ENCODE measurements at regions not wholly inside any gene's neighbourhood (a gene's known extent, or its start where the extent isn't known, plus 50 kb on each side); places are given as distances from the start of the nearest gene placed in this dataset.

GRCh38 chr2:53303012-53303578, 464.5 kb upstream of the CHAC2 start:
- DNase-seq (ENCODE audit: low spot score): no peak
- WGBS, 2 donors (ENCODE audit: extremely low coverage in 2 of 2, insufficient read length in 2 of 2, insufficient replicate concordance in 1 of 2): no CpG with 5 or more reads among the region's 4 CpGs

GRCh38 chr2:53302455-53302854, 465.1 kb upstream of the CHAC2 start:
- Histone ChIP-seq H3K79me1 (ENCODE audit: low read depth, low read length) (no peaks in the 10 kb centered on the region), H2AK5ac (ENCODE audit: low read depth, low read length) (no peak overlapping the region), H3K14ac (ENCODE audit: low read length) (no peak overlapping the region), H3K27ac (replicated peaks; ENCODE audit: low read length) (no peak overlapping the region), H2BK12ac (ENCODE audit: low read length) (no peak overlapping the region), H3K4me1 (ENCODE audit: control insufficient read depth in 2 of 2, insufficient read depth in 1 of 2, low read depth in 1 of 2, low read length in 2 of 2) (no peaks in the 10 kb centered on the region), H2BK5ac (ENCODE audit: low read length) (no peak overlapping the region), H4K91ac (ENCODE audit: low read depth, low read length, poor library complexity) (no peak overlapping the region), H3K9ac (ENCODE audit: low read depth, low read length, poor library complexity) (no peak overlapping the region), H2BK120ac (ENCODE audit: low read depth, low read length) (no peak overlapping the region), H2AFZ (ENCODE audit: low read length) (no peak overlapping the region), H3K27me3 (ENCODE audit: control insufficient read depth in 3 of 3, insufficient read depth in 3 of 3, low read depth in 1 of 3, low read length in 3 of 3) (no peaks in the 10 kb centered on the region), H3K18ac (ENCODE audit: low read length) (no peak overlapping the region), H3K36me3 (replicated peaks in 1 of 2; ENCODE audit: control insufficient read depth in 2 of 2, insufficient read depth in 2 of 2, low read length in 2 of 2) (no peaks in the 10 kb centered on the region), H3K4ac (ENCODE audit: low read length) (no peak overlapping the region), H3K23ac (ENCODE audit: low read depth, low read length, poor library complexity) (no peak overlapping the region), H3K4me3 (ENCODE audit: low read length in 2 of 2) (no peak overlapping the region), H3K9me3 (replicated peaks in 1 of 2; ENCODE audit: control insufficient read depth in 2 of 2, insufficient read depth in 1 of 2, low read depth in 1 of 2, low read length in 2 of 2) (peaks cover 0 to 3% of the 10 kb centered on the region in 2 donors), H3K4me2 (ENCODE audit: insufficient read depth, low read length, poor library complexity, severe bottlenecking) (no peak overlapping the region), H4K8ac (ENCODE audit: low read depth, low read length) (no peak overlapping the region), H2BK15ac (ENCODE audit: low read length) (no peak overlapping the region)
- no CpG with 5 or more reads among the region's 1 CpG for WGBS, 2 donors (ENCODE audit: extremely low coverage in 2 of 2, insufficient read length in 2 of 2, insufficient replicate concordance in 1 of 2)
- DNase-seq (ENCODE audit: low spot score): no peak

More at GRCh38 chr2:53303012-53303578, 464.5 kb upstream of the CHAC2 start:
- H2AFZ ChIP-seq (ENCODE audit: low read length): no peak overlapping the region
- H2BK120ac ChIP-seq (ENCODE audit: low read depth, low read length): no peak overlapping the region
- peaks cover 0 to 3% of the 10 kb centered on the region in 2 donors for H3K9me3 ChIP-seq (replicated peaks in 1 of 2; ENCODE audit: control insufficient read depth in 2 of 2, insufficient read depth in 1 of 2, low read depth in 1 of 2, low read length in 2 of 2)
- H3K4me1 ChIP-seq (ENCODE audit: control insufficient read depth in 2 of 2, insufficient read depth in 1 of 2, low read depth in 1 of 2, low read length in 2 of 2): no peaks in the 10 kb centered on the region
- H2BK12ac ChIP-seq (ENCODE audit: low read length): no peak overlapping the region
- no peak overlapping the region for H3K27ac ChIP-seq (replicated peaks; ENCODE audit: low read length)
- H3K23ac ChIP-seq (ENCODE audit: low read depth, low read length, poor library complexity): no peak overlapping the region
- H3K18ac ChIP-seq (ENCODE audit: low read length): no peak overlapping the region
- no peak overlapping the region for H2BK15ac ChIP-seq (ENCODE audit: low read length)
- no peak overlapping the region for H3K4ac ChIP-seq (ENCODE audit: low read length)
- no peaks in the 10 kb centered on the region for H3K27me3 ChIP-seq (ENCODE audit: control insufficient read depth in 3 of 3, insufficient read depth in 3 of 3, low read depth in 1 of 3, low read length in 3 of 3)
- H3K36me3 ChIP-seq (replicated peaks in 1 of 2; ENCODE audit: control insufficient read depth in 2 of 2, insufficient read depth in 2 of 2, low read length in 2 of 2): no peaks in the 10 kb centered on the region
- no peak overlapping the region for H3K4me2 ChIP-seq (ENCODE audit: insufficient read depth, low read length, poor library complexity, severe bottlenecking)
- no peak overlapping the region for H3K4me3 ChIP-seq (ENCODE audit: low read length in 2 of 2)
- H2AK5ac ChIP-seq (ENCODE audit: low read depth, low read length): no peak overlapping the region
- H3K9ac ChIP-seq (ENCODE audit: low read depth, low read length, poor library complexity): no peak overlapping the region
- H3K14ac ChIP-seq (ENCODE audit: low read length): no peak overlapping the region
- H3K79me1 ChIP-seq (ENCODE audit: low read depth, low read length): no peaks in the 10 kb centered on the region
- H4K8ac ChIP-seq (ENCODE audit: low read depth, low read length): no peak overlapping the region
- H4K91ac ChIP-seq (ENCODE audit: low read depth, low read length, poor library complexity): no peak overlapping the region
- no peak overlapping the region for H2BK5ac ChIP-seq (ENCODE audit: low read length)

GRCh38 chr2:53289309-53290006, 478.1 kb upstream of the CHAC2 start:
- no peaks in the 10 kb centered on the region for H3K79me1 ChIP-seq (ENCODE audit: low read depth, low read length)
- H2BK15ac ChIP-seq (ENCODE audit: low read length): no peak overlapping the region
- H3K4ac ChIP-seq (ENCODE audit: low read length): no peak overlapping the region

GRCh38 chr2:53286345-53286744, 481.3 kb upstream of the CHAC2 start:
- H3K9ac ChIP-seq (ENCODE audit: low read depth, low read length, poor library complexity): no peak overlapping the region
- no peak overlapping the region for H3K18ac ChIP-seq (ENCODE audit: low read length)
- peaks cover 2 to 7% of the 10 kb centered on the region in 2 donors for H3K4me1 ChIP-seq (ENCODE audit: control insufficient read depth in 2 of 2, insufficient read depth in 1 of 2, low read depth in 1 of 2, low read length in 2 of 2)
- no peak overlapping the region for H3K14ac ChIP-seq (ENCODE audit: low read length)
- H2BK5ac ChIP-seq (ENCODE audit: low read length): no peak overlapping the region
- no peaks in the 10 kb centered on the region for H3K9me3 ChIP-seq (replicated peaks in 1 of 2; ENCODE audit: control insufficient read depth in 2 of 2, insufficient read depth in 1 of 2, low read depth in 1 of 2, low read length in 2 of 2)
- no peak overlapping the region for H4K8ac ChIP-seq (ENCODE audit: low read depth, low read length)
- no peaks in the 10 kb centered on the region for H3K79me1 ChIP-seq (ENCODE audit: low read depth, low read length)
- H2BK15ac ChIP-seq (ENCODE audit: low read length): no peak overlapping the region
- H2BK12ac ChIP-seq (ENCODE audit: low read length): no peak overlapping the region
- H3K36me3 ChIP-seq (replicated peaks in 1 of 2; ENCODE audit: control insufficient read depth in 2 of 2, insufficient read depth in 2 of 2, low read length in 2 of 2): no peaks in the 10 kb centered on the region
- H3K27ac ChIP-seq (replicated peaks; ENCODE audit: low read length): no peak overlapping the region
- H3K4me3 ChIP-seq (ENCODE audit: low read length in 2 of 2): no peak overlapping the region
- H3K4ac ChIP-seq (ENCODE audit: low read length): no peak overlapping the region
- H4K91ac ChIP-seq (ENCODE audit: low read depth, low read length, poor library complexity): no peak overlapping the region
- H3K23ac ChIP-seq (ENCODE audit: low read depth, low read length, poor library complexity): no peak overlapping the region
- no peak overlapping the region for H3K4me2 ChIP-seq (ENCODE audit: insufficient read depth, low read length, poor library complexity, severe bottlenecking)
- no CpG with 5 or more reads among the region's 2 CpGs for WGBS, 2 donors (ENCODE audit: extremely low coverage in 2 of 2, insufficient read length in 2 of 2, insufficient replicate concordance in 1 of 2)
- no peak overlapping the region for H2AK5ac ChIP-seq (ENCODE audit: low read depth, low read length)
- H2BK120ac ChIP-seq (ENCODE audit: low read depth, low read length): no peak overlapping the region
- no peaks in the 10 kb centered on the region for H3K27me3 ChIP-seq (ENCODE audit: control insufficient read depth in 3 of 3, insufficient read depth in 3 of 3, low read depth in 1 of 3, low read length in 3 of 3)
- no peak for DNase-seq (ENCODE audit: low spot score)
- H2AFZ ChIP-seq (ENCODE audit: low read length): no peak overlapping the region

More at GRCh38 chr2:53289309-53290006, 478.1 kb upstream of the CHAC2 start:
- Histone ChIP-seq H2BK12ac (ENCODE audit: low read length) (no peak overlapping the region), H2BK120ac (ENCODE audit: low read depth, low read length) (no peak overlapping the region), H2AK5ac (ENCODE audit: low read depth, low read length) (no peak overlapping the region), H3K36me3 (replicated peaks in 1 of 2; ENCODE audit: control insufficient read depth in 2 of 2, insufficient read depth in 2 of 2, low read length in 2 of 2) (no peaks in the 10 kb centered on the region), H3K27me3 (ENCODE audit: control insufficient read depth in 3 of 3, insufficient read depth in 3 of 3, low read depth in 1 of 3, low read length in 3 of 3) (no peaks in the 10 kb centered on the region), H3K14ac (ENCODE audit: low read length) (no peak overlapping the region), H3K4me1 (ENCODE audit: control insufficient read depth in 2 of 2, insufficient read depth in 1 of 2, low read depth in 1 of 2, low read length in 2 of 2) (peaks cover 2 to 7% of the 10 kb centered on the region in 2 donors), H2BK5ac (ENCODE audit: low read length) (no peak overlapping the region), H2AFZ (ENCODE audit: low read length) (no peak overlapping the region), H3K4me2 (ENCODE audit: insufficient read depth, low read length, poor library complexity, severe bottlenecking) (no peak overlapping the region), H3K9ac (ENCODE audit: low read depth, low read length, poor library complexity) (no peak overlapping the region), H3K18ac (ENCODE audit: low read length) (no peak overlapping the region), H3K9me3 (replicated peaks in 1 of 2; ENCODE audit: control insufficient read depth in 2 of 2, insufficient read depth in 1 of 2, low read depth in 1 of 2, low read length in 2 of 2) (no peaks in the 10 kb centered on the region), H4K91ac (ENCODE audit: low read depth, low read length, poor library complexity) (no peak overlapping the region), H4K8ac (ENCODE audit: low read depth, low read length) (no peak overlapping the region), H3K27ac (replicated peaks; ENCODE audit: low read length) (no peak overlapping the region), H3K4me3 (ENCODE audit: low read length in 2 of 2) (no peak overlapping the region), H3K23ac (ENCODE audit: low read depth, low read length, poor library complexity) (no peak overlapping the region)
- DNase-seq (ENCODE audit: low spot score): no peak

Data from neuronal stem cell (in vitro differentiated cells).